CD4-positive, alpha-beta T cell treated with Interleukin-4 for 4 hours (primary cell): ENCODE measurements at regions not wholly inside any gene's neighbourhood (a gene's known extent, or its start where the extent isn't known, plus 50 kb on each side); places are given as distances from the start of the nearest gene placed in this dataset.
"Not testable (repeated sequence)": the region's sequence is repeated elsewhere in the genome, so short reads cannot be mapped to it uniquely, and the experiment has no call there.

Experiments
- DNase-seq: peaks from one replicate; pipeline ENCODE4 v3.0.0-alpha.2; 2020

DNA sequence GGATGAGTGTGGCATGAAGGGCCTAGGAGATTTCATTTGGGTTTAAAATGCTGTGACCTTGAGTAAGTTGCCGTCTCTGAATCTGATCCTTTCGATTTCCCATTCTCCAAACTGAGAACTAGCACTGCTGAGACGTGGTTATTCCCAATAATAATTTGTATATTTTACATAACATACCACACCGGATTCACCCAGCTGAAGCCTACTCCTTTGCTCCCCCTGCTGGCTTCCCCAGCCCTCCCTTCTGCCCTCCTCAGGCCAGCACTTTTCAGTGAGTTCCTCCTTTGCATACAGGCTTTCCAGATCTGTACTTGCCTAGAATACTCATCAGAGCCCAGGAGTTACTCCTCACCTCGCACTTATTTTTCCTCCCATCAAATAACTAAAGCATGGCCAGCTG lies 255.1 kb downstream of the OR4F29 start:
- not testable (repeated sequence) for DNase-seq

DNA sequence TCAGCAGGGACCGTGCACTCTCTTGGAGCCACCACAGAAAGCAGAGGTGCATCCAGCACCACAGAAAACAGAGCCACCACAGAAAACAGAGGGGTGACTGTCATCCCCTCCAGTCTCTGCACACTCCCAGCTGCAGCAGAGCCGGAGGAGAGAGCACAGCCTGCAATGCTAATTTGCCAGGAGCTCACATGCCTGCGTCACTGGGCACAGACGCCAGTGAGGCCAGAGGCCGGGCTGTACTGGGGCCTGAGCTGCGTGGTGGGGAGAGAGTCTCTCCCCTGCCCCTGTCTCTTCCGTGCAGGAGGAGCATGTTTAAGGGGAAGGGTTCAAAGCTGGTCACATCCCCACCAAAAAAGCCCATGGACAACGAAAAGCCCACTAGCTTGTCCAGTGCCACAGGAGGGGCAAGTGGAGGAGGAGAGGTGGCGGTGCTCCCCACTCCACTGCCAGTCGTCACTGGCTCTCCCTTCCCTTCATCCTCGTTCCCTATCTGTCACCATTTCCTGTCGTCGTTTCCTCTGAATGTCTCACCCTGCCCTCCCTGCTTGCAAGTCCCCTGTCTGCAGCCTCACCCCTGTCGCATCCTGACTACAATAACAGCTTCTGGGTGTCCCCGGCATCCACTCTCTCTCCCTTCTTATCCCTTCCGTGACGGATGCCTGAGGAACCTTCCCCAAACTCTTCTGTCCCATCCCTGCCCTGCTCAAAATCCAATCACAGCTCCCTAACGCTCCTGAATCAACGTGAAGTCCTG lies 260.0 kb downstream of the OR4F29 start:
- not testable (repeated sequence) for DNase-seq

DNA sequence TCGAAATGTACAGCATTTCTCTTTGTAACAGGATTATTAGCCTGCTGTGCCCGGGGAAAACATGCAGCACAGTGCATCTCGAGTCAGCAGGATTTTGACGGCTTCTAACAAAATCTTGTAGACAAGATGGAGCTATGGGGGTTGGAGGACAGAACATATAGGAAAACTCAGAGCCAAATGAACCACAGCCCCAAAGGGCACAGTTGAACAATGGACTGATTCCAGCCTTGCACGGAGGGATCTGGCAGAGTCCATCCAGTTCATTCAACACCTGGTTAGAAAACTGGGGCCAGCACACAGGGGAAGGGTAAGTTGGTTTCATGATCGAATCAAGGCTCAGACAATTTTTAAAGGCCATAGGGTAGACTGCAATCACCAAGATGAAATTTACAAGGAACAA lies 260.8 kb downstream of the OR4F29 start:
- not testable (repeated sequence) for DNase-seq

DNA sequence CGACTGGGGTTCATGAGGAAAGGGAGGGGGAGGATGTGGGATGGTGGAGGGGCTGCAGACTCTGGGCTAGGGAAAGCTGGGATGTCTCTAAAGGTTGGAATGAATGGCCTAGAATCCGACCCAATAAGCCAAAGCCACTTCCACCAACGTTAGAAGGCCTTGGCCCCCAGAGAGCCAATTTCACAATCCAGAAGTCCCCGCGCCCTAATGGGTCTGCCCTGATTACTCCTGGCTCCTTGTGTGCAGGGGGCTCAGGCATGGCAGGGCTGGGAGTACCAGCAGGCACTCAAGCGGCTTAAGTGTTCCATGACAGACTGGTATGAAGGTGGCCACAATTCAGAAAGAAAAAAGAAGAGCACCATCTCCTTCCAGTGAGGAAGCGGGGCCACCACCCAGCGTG lies 261.6 kb downstream of the OR4F29 start:
- DNase-seq: not testable (repeated sequence)

DNA sequence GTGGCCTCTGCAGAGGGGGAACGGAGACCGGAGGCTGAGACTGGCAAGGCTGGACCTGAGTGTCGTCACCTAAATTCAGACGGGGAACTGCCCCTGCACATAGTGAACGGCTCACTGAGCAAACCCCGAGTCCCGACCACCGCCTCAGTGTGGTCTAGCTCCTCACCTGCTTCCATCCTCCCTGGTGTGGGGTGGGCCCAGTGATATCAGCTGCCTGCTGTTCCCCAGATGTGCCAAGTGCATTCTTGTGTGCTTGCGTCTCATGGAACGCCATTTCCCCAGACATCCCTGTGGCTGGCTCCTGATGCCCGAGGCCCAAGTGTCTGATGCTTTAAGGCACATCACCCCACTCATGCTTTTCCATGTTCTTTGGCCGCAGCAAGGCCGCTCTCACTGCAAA lies 262.2 kb downstream of the OR4F29 start:
- not testable (repeated sequence) for DNase-seq

DNA sequence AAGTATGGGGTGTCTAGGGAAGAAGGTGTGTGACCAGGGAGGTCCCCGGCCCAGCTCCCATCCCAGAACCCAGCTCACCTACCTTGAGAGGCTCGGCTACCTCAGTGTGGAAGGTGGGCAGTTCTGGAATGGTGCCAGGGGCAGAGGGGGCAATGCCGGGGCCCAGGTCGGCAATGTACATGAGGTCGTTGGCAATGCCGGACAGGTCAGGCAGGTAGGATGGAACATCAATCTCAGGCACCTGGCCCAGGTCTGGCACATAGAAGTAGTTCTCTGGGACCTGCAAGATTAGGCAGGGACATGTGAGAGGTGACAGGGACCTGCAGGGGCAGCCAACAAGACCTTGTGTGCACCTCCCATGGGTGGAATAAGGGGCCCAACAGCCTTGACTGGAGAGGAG lies 264.2 kb downstream of the OR4F29 start:
- not testable (repeated sequence) for DNase-seq

DNA sequence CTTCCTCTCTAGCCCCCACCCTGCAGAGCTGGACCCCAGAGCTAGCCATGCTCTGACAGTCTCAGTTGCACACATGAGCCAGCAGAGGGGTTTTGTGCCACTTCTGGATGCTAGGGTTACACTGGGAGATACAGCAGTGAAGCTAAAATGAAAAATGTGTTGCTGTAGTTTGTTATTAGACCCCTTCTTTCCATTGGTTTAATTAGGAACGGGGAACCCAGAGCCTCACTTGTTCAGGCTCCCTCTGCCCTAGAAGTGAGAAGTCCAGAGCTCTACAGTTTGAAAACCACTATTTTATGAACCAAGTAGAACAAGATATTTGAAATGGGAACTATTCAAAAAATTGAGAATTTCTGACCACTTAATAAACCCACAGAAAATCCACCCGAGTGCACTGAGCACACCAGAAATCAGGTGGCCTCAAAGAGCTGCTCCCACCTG lies 264.8 kb downstream of the OR4F29 start:
- DNase-seq: not testable (repeated sequence)

DNA sequence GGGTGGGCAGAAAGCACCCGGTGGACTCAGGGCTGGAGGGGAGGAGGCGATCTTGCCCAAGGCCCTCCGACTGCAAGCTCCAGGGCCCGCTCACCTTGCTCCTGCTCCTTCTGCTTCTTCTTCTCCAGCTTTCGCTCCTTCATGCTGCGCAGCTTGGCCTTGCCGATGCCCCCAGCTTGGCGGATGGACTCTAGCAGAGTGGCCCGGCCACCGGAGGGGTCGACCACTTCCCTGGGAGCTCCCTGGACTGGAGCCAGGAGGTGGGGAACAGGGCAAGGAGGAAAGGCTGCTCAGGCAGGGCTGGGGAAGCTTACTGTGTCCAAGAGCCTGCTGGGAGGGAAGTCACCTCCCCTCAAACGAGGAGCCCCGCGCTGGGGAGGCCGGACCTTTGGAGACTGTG lies 265.3 kb downstream of the OR4F29 start:
- not testable (repeated sequence) for DNase-seq

DNA sequence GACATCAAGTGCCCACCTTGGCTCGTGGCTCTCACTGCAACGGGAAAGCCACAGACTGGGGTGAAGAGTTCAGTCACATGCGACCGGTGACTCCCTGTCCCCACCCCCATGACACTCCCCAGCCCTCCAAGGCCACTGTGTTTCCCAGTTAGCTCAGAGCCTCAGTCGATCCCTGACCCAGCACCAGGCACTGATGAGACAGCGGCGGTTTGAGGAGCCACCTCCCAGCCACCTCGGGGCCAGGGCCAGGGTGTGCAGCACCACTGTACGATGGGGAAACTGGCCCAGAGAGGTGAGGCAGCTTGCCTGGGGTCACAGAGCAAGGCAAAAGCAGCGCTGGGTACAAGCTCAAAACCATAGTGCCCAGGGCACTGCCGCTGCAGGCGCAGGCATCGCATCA lies 266.0 kb downstream of the OR4F29 start:
- DNase-seq: not testable (repeated sequence)

DNA sequence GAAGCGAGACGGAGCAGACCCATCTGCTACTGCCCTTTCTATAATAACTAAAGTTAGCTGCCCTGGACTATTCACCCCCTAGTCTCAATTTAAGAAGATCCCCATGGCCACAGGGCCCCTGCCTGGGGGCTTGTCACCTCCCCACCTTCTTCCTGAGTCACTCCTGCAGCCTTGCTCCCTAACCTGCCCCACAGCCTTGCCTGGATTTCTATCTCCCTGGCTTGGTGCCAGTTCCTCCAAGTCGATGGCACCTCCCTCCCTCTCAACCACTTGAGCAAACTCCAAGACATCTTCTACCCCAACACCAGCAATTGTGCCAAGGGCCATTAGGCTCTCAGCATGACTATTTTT lies 267.2 kb downstream of the OR4F29 start:
- not testable (repeated sequence) for DNase-seq

DNA sequence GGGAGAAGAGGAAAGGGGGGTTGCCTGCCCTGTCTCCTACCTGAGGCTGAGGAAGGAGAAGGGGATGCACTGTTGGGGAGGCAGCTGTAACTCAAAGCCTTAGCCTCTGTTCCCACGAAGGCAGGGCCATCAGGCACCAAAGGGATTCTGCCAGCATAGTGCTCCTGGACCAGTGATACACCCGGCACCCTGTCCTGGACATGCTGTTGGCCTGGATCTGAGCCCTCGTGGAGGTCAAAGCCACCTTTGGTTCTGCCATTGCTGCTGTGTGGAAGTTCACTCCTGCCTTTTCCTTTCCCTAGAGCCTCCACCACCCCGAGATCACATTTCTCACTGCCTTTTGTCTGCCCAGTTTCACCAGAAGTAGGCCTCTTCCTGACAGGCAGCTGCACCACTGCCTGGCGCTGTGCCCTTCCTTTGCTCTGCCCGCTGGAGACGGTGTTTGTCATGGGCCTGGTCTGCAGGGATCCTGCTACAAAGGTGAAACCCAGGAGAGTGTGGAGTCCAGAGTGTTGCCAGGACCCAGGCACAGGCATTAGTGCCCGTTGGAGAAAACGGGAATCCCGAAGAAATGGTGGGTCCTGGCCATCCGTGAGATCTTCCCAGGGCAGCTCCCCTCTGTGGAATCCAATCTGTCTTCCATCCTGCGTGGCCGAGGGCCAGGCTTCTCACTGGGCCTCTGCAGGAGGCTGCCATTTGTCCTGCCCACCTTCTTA lies 267.7 kb downstream of the OR4F29 start:
- DNase-seq: not testable (repeated sequence)

DNA sequence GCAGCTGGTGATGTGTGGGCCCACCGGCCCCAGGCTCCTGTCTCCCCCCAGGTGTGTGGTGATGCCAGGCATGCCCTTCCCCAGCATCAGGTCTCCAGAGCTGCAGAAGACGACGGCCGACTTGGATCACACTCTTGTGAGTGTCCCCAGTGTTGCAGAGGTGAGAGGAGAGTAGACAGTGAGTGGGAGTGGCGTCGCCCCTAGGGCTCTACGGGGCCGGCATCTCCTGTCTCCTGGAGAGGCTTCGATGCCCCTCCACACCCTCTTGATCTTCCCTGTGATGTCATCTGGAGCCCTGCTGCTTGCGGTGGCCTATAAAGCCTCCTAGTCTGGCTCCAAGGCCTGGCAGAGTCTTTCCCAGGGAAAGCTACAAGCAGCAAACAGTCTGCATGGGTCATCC lies 268.4 kb downstream of the OR4F29 start:
- DNase-seq: not testable (repeated sequence)

DNA sequence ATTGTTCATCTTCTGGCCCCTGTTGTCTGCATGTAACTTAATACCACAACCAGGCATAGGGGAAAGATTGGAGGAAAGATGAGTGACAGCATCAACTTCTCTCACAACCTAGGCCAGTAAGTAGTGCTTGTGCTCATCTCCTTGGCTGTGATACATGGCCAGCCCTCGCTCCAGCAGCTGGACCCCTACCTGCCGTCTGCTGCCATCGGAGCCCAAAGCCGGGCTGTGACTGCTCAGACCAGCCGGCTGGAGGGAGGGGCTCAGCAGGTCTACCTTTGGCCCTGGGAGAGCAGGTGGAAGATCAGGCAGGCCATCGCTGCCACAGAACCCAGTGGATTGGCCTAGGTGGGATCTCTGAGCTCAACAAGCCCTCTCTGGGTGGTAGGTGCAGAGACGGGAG lies 268.8 kb downstream of the OR4F29 start:
- not testable (repeated sequence) for DNase-seq

DNA sequence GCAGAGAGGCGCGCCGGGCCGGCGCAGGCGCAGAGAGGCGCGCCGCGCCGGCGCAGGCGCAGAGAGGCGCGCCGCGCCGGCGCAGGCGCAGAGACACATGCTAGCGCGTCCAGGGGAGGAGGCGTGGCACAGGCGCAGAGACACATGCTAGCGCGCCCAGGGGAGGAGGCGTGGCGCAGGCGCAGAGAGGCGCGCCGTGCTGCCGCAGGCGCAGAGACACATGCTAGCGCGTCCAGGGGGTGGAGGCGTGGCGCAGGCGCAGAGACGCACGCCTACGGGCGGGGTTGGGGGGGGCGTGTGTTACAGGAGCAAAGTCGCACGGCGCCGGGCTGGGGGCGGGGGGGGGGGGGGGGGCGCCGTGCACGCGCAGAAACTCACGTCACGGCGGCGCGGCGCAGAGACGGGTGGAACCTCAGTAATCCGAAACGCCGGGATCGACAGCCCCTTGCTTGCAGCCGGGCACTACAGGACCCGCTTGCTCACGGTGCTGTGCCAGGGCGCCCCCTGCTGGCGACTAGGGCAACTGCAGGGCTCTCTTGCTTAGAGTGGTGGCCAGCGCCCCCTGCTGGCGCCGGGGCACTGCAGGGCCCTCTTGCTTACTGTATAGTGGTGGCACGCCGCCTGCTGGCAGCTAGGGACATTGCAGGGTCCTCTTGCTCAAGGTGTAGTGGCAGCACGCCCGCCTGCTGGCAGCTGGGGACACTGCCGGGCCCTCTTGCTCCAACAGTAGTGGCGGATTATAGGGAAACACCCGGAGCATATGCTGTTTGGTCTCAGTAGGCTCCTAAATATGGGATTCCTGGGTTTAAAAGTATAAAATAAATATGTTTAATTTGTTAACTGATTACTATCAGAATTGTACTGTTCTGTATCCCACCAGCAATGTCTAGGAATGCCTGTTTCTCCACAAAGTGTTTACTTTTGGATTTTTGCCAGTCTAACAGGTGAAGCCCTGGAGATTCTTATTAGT lies 269.9 kb downstream of the OR4F29 start:
- DNase-seq: peak; percentile 16

DNA sequence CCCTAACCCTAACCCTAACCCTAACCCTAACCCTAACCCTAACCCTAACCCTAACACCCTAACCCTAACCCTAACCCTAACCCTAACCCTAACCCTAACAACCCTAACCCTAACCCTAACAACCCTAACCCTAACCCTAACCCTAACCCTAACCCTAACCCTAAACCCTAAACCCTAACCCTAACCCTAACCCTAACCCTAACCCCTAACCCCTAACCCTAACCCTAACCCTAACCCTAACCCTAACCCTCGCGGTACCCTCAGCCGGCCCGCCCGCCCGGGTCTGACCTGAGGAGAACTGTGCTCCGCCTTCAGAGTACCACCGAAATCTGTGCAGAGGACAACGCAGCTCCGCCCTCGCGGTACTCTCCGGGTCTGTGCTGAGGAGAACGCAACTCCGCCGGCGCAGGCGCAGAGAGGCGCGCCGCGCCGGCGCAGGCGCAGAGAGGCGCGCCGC lies 270.7 kb downstream of the OR4F29 start:
- DNase-seq: not testable (repeated sequence)

DNA sequence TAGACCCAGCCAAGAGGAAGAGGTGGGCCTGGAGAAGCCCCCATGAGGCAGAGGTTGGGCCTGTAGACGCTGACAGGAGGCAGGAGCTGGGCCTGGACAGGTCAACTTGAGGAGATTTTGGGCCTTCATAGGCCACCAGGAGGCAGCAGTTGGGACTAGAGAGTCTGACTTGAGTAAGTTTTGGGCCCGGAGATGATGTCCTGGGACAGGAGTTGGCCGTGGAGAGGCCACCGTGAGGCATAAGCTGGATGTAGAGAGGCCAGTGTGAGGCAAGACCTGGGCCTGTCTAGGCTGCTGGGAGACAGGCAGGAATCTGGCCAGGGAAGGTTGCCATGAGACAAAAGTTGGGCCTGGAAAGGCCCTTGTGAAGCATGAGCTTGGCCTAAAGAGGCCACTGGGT lies 312.6 kb downstream of the OR4F29 start:
- DNase-seq: not testable (repeated sequence)

DNA sequence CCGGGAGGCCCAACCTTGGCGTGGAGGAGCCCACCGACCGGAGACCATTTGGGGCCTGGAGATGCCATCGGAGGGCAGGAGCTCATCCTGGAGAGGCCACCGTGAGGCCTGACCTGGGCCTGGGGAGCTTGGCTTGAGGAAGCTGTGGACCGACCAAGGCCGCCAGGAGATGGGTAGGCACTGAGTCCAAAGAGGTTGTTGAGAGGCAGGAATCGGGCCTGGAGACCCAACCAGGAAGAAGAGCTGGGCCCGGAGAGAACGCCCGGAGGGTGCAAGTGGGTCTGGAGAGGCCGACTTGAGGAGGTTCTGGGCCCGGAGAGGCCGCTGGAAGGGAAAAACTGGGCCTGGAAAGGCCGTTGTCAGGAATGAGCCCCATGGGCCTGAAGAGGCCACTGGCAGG lies 313.8 kb downstream of the OR4F29 start:
- not testable (repeated sequence) for DNase-seq

DNA sequence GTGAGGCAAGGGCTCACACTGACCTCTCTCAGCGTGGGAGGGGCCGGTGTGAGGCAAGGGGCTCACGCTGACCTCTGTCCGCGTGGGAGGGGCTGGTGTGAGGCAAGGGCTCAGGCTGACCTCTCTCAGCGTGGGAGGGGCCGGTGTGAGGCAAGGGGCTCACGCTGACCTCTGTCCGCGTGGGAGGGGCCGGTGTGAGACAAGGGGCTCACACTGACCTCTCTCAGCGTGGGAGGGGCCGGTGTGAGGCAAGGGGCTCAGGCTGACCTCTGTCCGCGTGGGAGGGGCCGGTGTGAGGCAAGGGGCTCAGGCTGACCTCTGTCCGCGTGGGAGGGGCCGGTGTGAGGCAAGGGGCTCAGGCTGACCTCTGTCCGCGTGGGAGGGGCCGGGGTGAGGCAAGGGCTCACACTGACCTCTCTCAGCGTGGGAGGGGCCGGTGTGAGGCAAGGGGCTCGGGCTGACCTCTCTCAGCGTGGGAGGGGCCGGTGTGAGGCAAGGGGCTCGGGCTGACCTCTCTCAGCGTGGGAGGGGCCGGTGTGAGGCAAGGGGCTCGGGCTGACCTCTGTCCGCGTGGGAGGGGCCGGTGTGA lies 315.0 kb downstream of the OR4F29 start:
- DNase-seq: not testable (repeated sequence)

DNA sequence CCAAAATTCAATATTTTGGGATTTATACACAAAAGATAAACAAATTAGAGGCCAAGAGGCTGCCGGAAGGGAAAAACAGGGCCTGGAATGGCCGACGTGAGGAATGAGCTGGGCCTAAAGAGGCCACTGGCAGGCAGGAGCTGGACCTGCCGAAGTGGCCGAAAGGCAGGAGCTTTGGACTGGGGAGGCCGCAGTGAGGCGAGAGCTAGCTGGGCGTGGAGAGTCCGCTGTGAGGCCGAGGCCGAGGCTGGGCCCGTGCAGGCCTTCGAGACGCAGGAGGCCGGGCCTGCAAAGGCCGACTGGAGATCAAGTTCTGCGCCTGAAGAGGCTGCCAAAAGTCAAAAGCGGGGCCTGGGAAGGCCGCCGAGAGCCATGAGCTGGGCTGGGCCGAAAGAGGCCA lies 316.5 kb downstream of the OR4F29 start:
- not testable (repeated sequence) for DNase-seq

DNA sequence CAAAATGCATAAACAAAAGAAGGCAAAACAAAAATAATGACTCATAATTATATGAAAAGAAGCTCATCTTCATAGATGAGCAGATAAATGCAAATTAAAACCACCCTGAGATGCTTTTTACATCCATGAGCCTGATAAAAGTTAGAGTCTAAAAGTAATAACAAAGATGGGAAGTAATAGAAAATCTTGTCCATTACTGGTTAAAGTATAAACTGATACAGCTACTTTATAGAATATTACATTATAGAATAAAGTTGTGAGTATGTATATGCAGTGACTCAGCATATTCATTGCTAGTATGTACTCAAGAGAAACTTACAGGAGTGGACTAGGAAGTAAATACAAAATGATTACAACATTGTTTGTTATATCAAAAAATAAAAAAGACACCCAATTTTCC lies 333.0 kb downstream of the OR4F29 start:
- not testable (repeated sequence) for DNase-seq

DNA sequence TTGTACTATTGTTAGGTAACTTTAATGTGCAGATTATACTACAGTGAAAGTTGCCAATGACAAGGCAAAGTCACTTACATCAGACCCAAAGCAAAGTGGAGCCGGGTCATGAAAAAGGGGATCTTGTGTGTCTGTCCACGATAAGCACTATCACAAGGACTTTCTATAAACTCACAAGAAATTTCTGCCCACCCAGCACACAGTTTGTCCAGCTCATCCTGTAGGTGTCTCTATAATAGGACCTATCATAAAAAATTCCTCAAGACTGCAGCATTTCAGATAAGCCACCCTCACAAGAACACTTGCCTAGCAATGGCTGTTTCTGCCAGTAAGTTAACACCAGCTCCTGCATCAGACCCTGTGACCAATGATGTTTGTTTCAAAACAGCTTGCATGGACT lies 335.9 kb downstream of the OR4F29 start:
- not testable (repeated sequence) for DNase-seq

DNA sequence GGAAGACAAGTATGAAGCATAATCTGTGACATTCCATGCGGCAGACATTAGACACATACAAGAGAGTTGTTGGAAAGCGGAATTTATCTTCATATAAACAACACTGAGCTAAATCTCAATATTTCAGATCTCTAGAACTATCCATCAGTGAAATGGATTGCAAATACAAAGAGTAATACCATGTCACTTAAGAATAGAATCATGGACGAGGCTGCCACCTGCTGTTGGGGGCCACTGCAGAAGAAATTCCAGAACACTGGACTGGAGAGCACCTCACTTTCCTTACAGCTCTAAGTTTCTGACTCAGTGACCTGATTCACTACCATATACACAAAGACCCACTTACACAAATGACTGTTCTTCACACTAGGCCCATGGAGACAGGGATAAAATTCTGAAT lies 346.7 kb downstream of the OR4F29 start:
- DNase-seq: not testable (repeated sequence)

DNA sequence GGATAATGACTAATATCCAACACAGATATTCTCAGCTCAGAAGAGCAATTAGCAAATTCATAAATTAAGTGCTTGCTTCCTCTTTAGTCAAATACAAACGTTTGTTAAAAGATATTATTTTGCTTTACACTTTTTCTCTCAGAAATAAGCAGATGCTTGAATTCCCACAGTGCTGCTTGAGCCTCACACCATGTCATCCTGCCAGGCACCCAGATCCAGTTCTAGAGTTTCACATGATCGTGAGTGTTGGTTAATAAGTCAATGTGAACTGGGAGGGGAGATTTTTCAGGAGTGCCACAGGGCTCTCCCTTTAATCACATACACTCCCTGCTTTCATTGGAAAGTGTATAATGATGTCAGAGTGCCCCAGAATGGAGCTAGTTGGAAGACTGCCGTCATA lies 352.0 kb downstream of the OR4F29 start:
- DNase-seq: not testable (repeated sequence)
